ENCODE measurements at regions not wholly inside any gene's neighbourhood (a gene's known extent, or its start where the extent isn't known, plus 50 kb on each side); places are given as distances from the start of the nearest gene placed in this dataset.

- TF ChIP-seq EZH2 (IDR thresholded peaks at IDR 0.05; ENCODE audit: insufficient read depth, poor library complexity, severe bottlenecking) (no peak), EZH2phosphoT487 (IDR thresholded peaks at IDR 0.05; ENCODE audit: insufficient read depth, low read depth) (no peak)
These were observed 1195.9 kb downstream of the ROBO2 start for GRCh38 chr3:78235841-78236240.

Measured in GM23248 (cell line).